Fibroblast of lung (primary cell): ENCODE measurements at regions not wholly inside any gene's neighbourhood (a gene's known extent, or its start where the extent isn't known, plus 50 kb on each side); places are given as distances from the start of the nearest gene placed in this dataset.

Source experiments
- DNase-seq, 2 donors: peaks; one replicate each; pipeline versions ENCODE4 v3.0.0 to v3.0.0-alpha.2; 2010; ENCODE audit warnings: low read depth in 2 of 2
- H2AFZ ChIP-seq: 2 replicates; pipeline ENCODE4 v1.5.1; 2012; ENCODE audit warnings: low read length, control low read depth, inconsistent platforms
- H3K27ac ChIP-seq: 2 replicates; pipeline ENCODE4 v1.5.1; 2011; ENCODE audit warnings: low read length, control low read depth; ENCODE audit not compliant: insufficient read depth
- H3K27me3 ChIP-seq: 2 replicates; pipeline ENCODE4 v1.5.1; 2011; ENCODE audit warnings: mild to moderate bottlenecking, low read length; ENCODE audit not compliant: control insufficient read depth, insufficient read depth
- H3K36me3 ChIP-seq: 2 replicates; pipeline ENCODE4 v1.5.1; 2011; ENCODE audit warnings: low read length; ENCODE audit not compliant: control insufficient read depth, insufficient read depth
- H3K4me1 ChIP-seq: 2 replicates; pipeline ENCODE4 v1.5.1; 2011; ENCODE audit warnings: low read length; ENCODE audit not compliant: control insufficient read depth, insufficient read depth; ENCODE audit errors: extremely low read depth
- H3K4me2 ChIP-seq: 2 replicates; pipeline ENCODE4 v1.5.1; 2011; ENCODE audit warnings: low read length, control low read depth; ENCODE audit not compliant: insufficient read depth; ENCODE audit errors: extremely low read depth
- H3K4me3 ChIP-seq, 4 experiments: fragments of 200-600 bp in 1 of 4; sonication (generic) in 1 of 4; replicated peaks in 1 of 4; 2 replicates each; pipeline ENCODE4 v1.5.1; 2011 to 2016; ENCODE audit warnings: low read length in 4 of 4, low read depth in 3 of 4, mild to moderate bottlenecking in 3 of 4, control low read depth in 2 of 4, inconsistent platforms in 1 of 4, mixed read lengths in 1 of 4; ENCODE audit not compliant: insufficient read depth in 1 of 4; ENCODE audit errors: control extremely low read depth in 1 of 4
- H3K79me2 ChIP-seq: 2 replicates; pipeline ENCODE4 v1.5.1; 2012; ENCODE audit warnings: mild to moderate bottlenecking, low read length, inconsistent platforms; ENCODE audit not compliant: control insufficient read depth, insufficient read depth
- H3K9ac ChIP-seq: 2 replicates; pipeline ENCODE4 v1.5.1; 2011; ENCODE audit warnings: mild to moderate bottlenecking, low read length, control low read depth; ENCODE audit not compliant: insufficient read depth
- H3K9me3 ChIP-seq: 2 replicates; pipeline ENCODE4 v1.5.1; 2012; ENCODE audit warnings: low read depth, low read length; ENCODE audit not compliant: control insufficient read depth, insufficient read depth
- H4K20me1 ChIP-seq: 2 replicates; pipeline ENCODE4 v1.5.1; 2011; ENCODE audit warnings: low read length; ENCODE audit not compliant: control insufficient read depth, insufficient read depth; ENCODE audit errors: extremely low read depth
- CTCF ChIP-seq, 2 donors: IDR thresholded peaks in 1 of 2; conservative IDR thresholded peaks in 1 of 2; 1 replicate in 1 of 2; 2 replicates in 1 of 2; pipeline ENCODE4 v1.5.1; 2011 to 2012; ENCODE audit warnings: low read length in 2 of 2, control low read depth in 1 of 2, inconsistent platforms in 1 of 2, low read depth in 1 of 2, mild to moderate bottlenecking in 1 of 2
- EZH2 ChIP-seq: IDR thresholded peaks from 2 replicates; pipeline ENCODE4 v1.5.1; 2012; ENCODE audit warnings: low read length, control low read depth, mild to moderate bottlenecking; ENCODE audit errors: missing control alignments

GRCh38 chr10:111267673-111268072, 190.8 kb downstream of the ADRA2A start:
- no peak overlapping the region for H3K4me2 ChIP-seq
- no peak overlapping the region for H3K4me3 ChIP-seq
- H3K9me3 ChIP-seq: no peaks in the 10 kb centered on the region
- no peaks in the 10 kb centered on the region for H3K36me3 ChIP-seq
- no peak overlapping the region for H3K27ac ChIP-seq
- H4K20me1 ChIP-seq: no peaks in the 10 kb centered on the region
- no peaks in the 10 kb centered on the region for H3K79me2 ChIP-seq
- no peak overlapping the region for H3K9ac ChIP-seq
- no peak for DNase-seq
- H3K27me3 ChIP-seq: no peaks in the 10 kb centered on the region
- H2AFZ ChIP-seq: no peak overlapping the region
- H3K4me1 ChIP-seq: no peaks in the 10 kb centered on the region
- TF ChIP-seq CTCF (conservative IDR thresholded peaks at IDR 0.05 in 1 of 2, IDR thresholded peaks at IDR 0.05 in 1 of 2; ENCODE audit: low read depth in 1 of 2, low read length in 2 of 2) (no peak), EZH2 (no peak)

- no peak overlapping the region for H3K9ac ChIP-seq
Measured at GRCh38 chr10:111273235-111273634, 196.4 kb downstream of the ADRA2A start.

GRCh38 chr10:111273635-111274034, 196.8 kb downstream of the ADRA2A start:
- Histone ChIP-seq H3K36me3 (no peaks in the 10 kb centered on the region), H3K4me3 (no peak overlapping the region), H3K4me1 (no peaks in the 10 kb centered on the region), H3K27ac (no peak overlapping the region), H4K20me1 (no peaks in the 10 kb centered on the region), H3K4me2 (no peak overlapping the region), H3K9ac (no peak overlapping the region), H3K9me3 (no peaks in the 10 kb centered on the region), H2AFZ (no peak overlapping the region), H3K79me2 (no peaks in the 10 kb centered on the region), H3K27me3 (no peaks in the 10 kb centered on the region)
- DNase-seq: no peak
- no peak for TF ChIP-seq CTCF (conservative IDR thresholded peaks at IDR 0.05 in 1 of 2, IDR thresholded peaks at IDR 0.05 in 1 of 2; ENCODE audit: low read depth in 1 of 2, low read length in 2 of 2)
- TF ChIP-seq EZH2: no peak

More at GRCh38 chr10:111273235-111273634, 196.4 kb downstream of the ADRA2A start:
- Histone ChIP-seq H3K9me3 (no peaks in the 10 kb centered on the region), H3K4me2 (no peak overlapping the region), H3K4me3 (no peak overlapping the region), H3K4me1 (no peaks in the 10 kb centered on the region), H3K27me3 (no peaks in the 10 kb centered on the region), H3K27ac (no peak overlapping the region), H4K20me1 (no peaks in the 10 kb centered on the region), H2AFZ (no peak overlapping the region), H3K79me2 (no peaks in the 10 kb centered on the region), H3K36me3 (no peaks in the 10 kb centered on the region)
- no peak for TF ChIP-seq EZH2
- TF ChIP-seq CTCF (conservative IDR thresholded peaks at IDR 0.05 in 1 of 2, IDR thresholded peaks at IDR 0.05 in 1 of 2; ENCODE audit: low read depth in 1 of 2, low read length in 2 of 2): no peak
- DNase-seq: no peak
